H9 (cell line): ENCODE measurements at regions not wholly inside any gene's neighbourhood (a gene's known extent, or its start where the extent isn't known, plus 50 kb on each side); places are given as distances from the start of the nearest gene placed in this dataset.

Source experiments
- DNase-seq: peaks from one replicate; pipeline ENCODE4 v3.0.0-alpha.2; 2017
- H2AFZ ChIP-seq: one replicate; pipeline ENCODE4 v1.6.1; 2013; ENCODE audit warnings: mild to moderate bottlenecking, low read length, control low read depth, moderate library complexity
- H2AK5ac ChIP-seq: 2 replicates; pipeline ENCODE4 v1.6.1; 2013; ENCODE audit warnings: low read length, control low read depth, mixed read lengths; ENCODE audit not compliant: insufficient read length
- H2BK120ac ChIP-seq: one replicate; pipeline ENCODE4 v1.6.1; 2013; ENCODE audit warnings: low read depth, mild to moderate bottlenecking, low read length, control low read depth, inconsistent platforms; ENCODE audit not compliant: poor library complexity, severe bottlenecking
- H2BK12ac ChIP-seq: 2 replicates; pipeline ENCODE4 v1.6.1; 2013; ENCODE audit warnings: low read length, control low read depth, mixed read lengths, low read depth; ENCODE audit not compliant: insufficient read length
- H2BK15ac ChIP-seq: 2 replicates; pipeline ENCODE4 v1.6.1; 2013; ENCODE audit warnings: low read depth, low read length, control low read depth
- H2BK20ac ChIP-seq: one replicate; pipeline ENCODE4 v1.6.1; 2013; ENCODE audit warnings: low read depth, mild to moderate bottlenecking, low read length, control low read depth, inconsistent platforms; ENCODE audit not compliant: poor library complexity, severe bottlenecking
- H2BK5ac ChIP-seq: 2 replicates; pipeline ENCODE4 v1.6.1; 2013; ENCODE audit warnings: low read length, control low read depth, mixed read lengths; ENCODE audit not compliant: insufficient read length
- H3K14ac ChIP-seq: 2 replicates; pipeline ENCODE4 v1.6.1; 2013; ENCODE audit warnings: low read length, control low read depth; ENCODE audit not compliant: insufficient read depth
- H3K18ac ChIP-seq: 2 replicates; pipeline ENCODE4 v1.6.1; 2013; ENCODE audit warnings: low read depth, mild to moderate bottlenecking, mixed read lengths, low read length, control low read depth; ENCODE audit not compliant: insufficient read length
- H3K23ac ChIP-seq: 2 replicates; pipeline ENCODE4 v1.6.1; 2013; ENCODE audit warnings: low read length, control low read depth, mixed read lengths, low read depth; ENCODE audit not compliant: insufficient read length
- H3K23me2 ChIP-seq: 2 replicates; pipeline ENCODE4 v1.6.1; 2013; ENCODE audit warnings: low read depth, mild to moderate bottlenecking, mixed read lengths, low read length, control low read depth; ENCODE audit not compliant: insufficient read length, poor library complexity, severe bottlenecking
- H3K27ac ChIP-seq: 2 replicates; pipeline ENCODE4 v1.5.1; 2013; ENCODE audit warnings: low read length, control low read depth, mixed read lengths, low read depth; ENCODE audit not compliant: insufficient read length
- H3K27me3 ChIP-seq: 2 replicates; pipeline ENCODE4 v1.6.1; 2013; ENCODE audit warnings: low read length, control low read depth, inconsistent platforms; ENCODE audit not compliant: insufficient read depth
- H3K4ac ChIP-seq: 2 replicates; pipeline ENCODE4 v1.6.1; 2013; ENCODE audit warnings: low read depth, mild to moderate bottlenecking, control low read depth, inconsistent platforms, low read length, moderate library complexity
- H3K4me1 ChIP-seq: 2 replicates; pipeline ENCODE4 v1.6.1; 2013; ENCODE audit warnings: low read length, control low read depth, inconsistent platforms; ENCODE audit not compliant: insufficient read depth
- H3K4me2 ChIP-seq: 2 replicates; pipeline ENCODE4 v1.6.1; 2013; ENCODE audit warnings: low read length, control low read depth, mixed read lengths; ENCODE audit not compliant: insufficient read length, insufficient read depth
- H3K56ac ChIP-seq: 2 replicates; pipeline ENCODE4 v1.6.1; 2013; ENCODE audit warnings: low read depth, mild to moderate bottlenecking, mixed read lengths, low read length, control low read depth; ENCODE audit not compliant: insufficient read length
- H3K79me1 ChIP-seq: 2 replicates; pipeline ENCODE4 v1.6.1; 2013; ENCODE audit warnings: low read depth, mild to moderate bottlenecking, moderate library complexity, low read length, control low read depth, inconsistent platforms; ENCODE audit not compliant: insufficient read depth, poor library complexity, severe bottlenecking
- H3K79me2 ChIP-seq: 2 replicates; pipeline ENCODE4 v1.6.1; 2013; ENCODE audit warnings: low read length, control low read depth, inconsistent platforms; ENCODE audit not compliant: insufficient read depth
- H3K9ac ChIP-seq: 2 replicates; pipeline ENCODE4 v1.6.1; 2013; ENCODE audit warnings: low read length, control low read depth, mixed read lengths; ENCODE audit not compliant: insufficient read length; ENCODE audit errors: extremely low read depth
- H3K9me3 ChIP-seq: one replicate; pipeline ENCODE4 v1.6.1; 2013; ENCODE audit warnings: low read depth, low read length, inconsistent platforms; ENCODE audit not compliant: control insufficient read depth
- H3T11ph ChIP-seq: one replicate; pipeline ENCODE4 v1.6.1; 2013; ENCODE audit warnings: mild to moderate bottlenecking, low read length, control low read depth, inconsistent platforms
- H4K20me1 ChIP-seq: one replicate; pipeline ENCODE4 v1.6.1; 2013; ENCODE audit not compliant: control insufficient read depth, insufficient read length, insufficient read depth
- H4K5ac ChIP-seq: 2 replicates; pipeline ENCODE4 v1.6.1; 2013; ENCODE audit warnings: low read depth, mild to moderate bottlenecking, mixed read lengths, low read length, control low read depth; ENCODE audit not compliant: insufficient read length
- H4K8ac ChIP-seq: replicated peaks from 2 replicates; pipeline ENCODE4 v1.6.1; 2013; ENCODE audit warnings: low read length, control low read depth, mixed read lengths, low read depth; ENCODE audit not compliant: insufficient read length
- H4K91ac ChIP-seq: 2 replicates; pipeline ENCODE4 v1.6.1; 2013; ENCODE audit warnings: low read depth, mild to moderate bottlenecking, moderate library complexity, mixed read lengths, low read length, control low read depth; ENCODE audit not compliant: insufficient read length
- H3K27ac Mint-ChIP-seq, 3 experiments: 2 replicates in 2 of 3; 3 replicates in 1 of 3; pipeline ENCODE4 v1.8.0; 2020 to 2021; ENCODE audit warnings: mixed read lengths in 3 of 3, mild to moderate bottlenecking in 1 of 3, moderate library complexity in 1 of 3
- H3K27me3 Mint-ChIP-seq: 2 replicates; pipeline ENCODE4 v1.8.0; 2021; ENCODE audit warnings: low read depth, mild to moderate bottlenecking, moderate library complexity, mixed read lengths
- H3K36me3 Mint-ChIP-seq, 3 experiments: 2 replicates in 2 of 3; 3 replicates in 1 of 3; pipeline ENCODE4 v1.8.0; 2020 to 2021; ENCODE audit warnings: low read depth in 3 of 3, mixed read lengths in 3 of 3; ENCODE audit not compliant: insufficient read depth in 1 of 3
- H3K4me1 Mint-ChIP-seq, 2 experiments: 2 replicates each; pipeline ENCODE4 v1.8.0; 2020; ENCODE audit warnings: mixed read lengths in 2 of 2
- H3K4me3 Mint-ChIP-seq, 2 experiments: 2 replicates in 1 of 2; 3 replicates in 1 of 2; pipeline ENCODE4 v1.8.0; 2020 to 2021; ENCODE audit warnings: mild to moderate bottlenecking in 2 of 2, mixed read lengths in 2 of 2, moderate library complexity in 1 of 2
- H3K9me3 Mint-ChIP-seq, 2 experiments: 2 replicates in 1 of 2; 3 replicates in 1 of 2; pipeline ENCODE4 v1.8.0; 2020; ENCODE audit warnings: mild to moderate bottlenecking in 2 of 2, mixed read lengths in 2 of 2, moderate library complexity in 1 of 2
- CTCF ChIP-seq: fragments of 200-600 bp; sonication (generic); conservative IDR thresholded peaks from 3 replicates; pipeline ENCODE4 v1.8.0; 2021; ENCODE audit warnings: antibody characterized with exemption, mild to moderate bottlenecking
- WGBS: extraction: QIAGEN DNeasy Blood & Tissue Kit; methylation state at CpG from one replicate; pipeline ENCODE4 v1.1.7; 2013; ENCODE audit warnings: missing lambda C conversion rate, low lambda C conversion rate, mixed read lengths; ENCODE audit not compliant: insufficient read length; ENCODE audit errors: extremely low coverage; 5-methylcytosine and 5-hydroxymethylcytosine counted together

DNA sequence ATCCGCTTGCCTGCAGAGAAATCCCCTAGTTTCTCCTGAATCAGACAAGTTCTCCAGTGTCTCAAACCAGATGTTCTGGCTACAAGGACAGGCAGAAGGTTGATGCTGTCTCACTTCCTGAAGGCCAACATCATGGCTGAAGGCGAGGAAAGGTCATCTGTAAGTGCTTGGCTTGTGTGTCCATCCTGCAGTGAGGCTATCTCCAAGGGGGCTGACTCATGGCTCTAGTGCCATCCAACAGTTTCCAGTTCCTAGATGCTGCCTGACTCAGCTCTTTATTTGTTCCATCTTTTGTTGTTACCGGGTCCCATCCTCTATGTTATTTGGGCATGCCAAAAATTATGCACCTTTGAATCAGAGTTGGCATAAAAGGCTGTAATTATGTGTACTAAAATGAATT, 232.1 kb upstream of the TBX3 start:
- Mint-ChIP-seq H3K9me3 (peaks cover 0 to 3% of the 10 kb centered on the region in 2 experiments; a peak in 2 of 5 replicates), H3K4me3 (no peak overlapping the region), H3K27me3 (no peaks in the 10 kb centered on the region; the same call in none of the 2 replicates), H3K4me1 (peaks cover 4 to 9% of the 10 kb centered on the region in 2 experiments; a peak in 3 of 4 replicates), H3K36me3 (no peaks in the 10 kb centered on the region), H3K27ac (no peak overlapping the region)
- H2BK12ac ChIP-seq, result no peak overlapping the region
- H3K79me1 ChIP-seq, result no peaks in the 10 kb centered on the region
- DNase-seq, result no peak
- H3K14ac ChIP-seq, result no peak overlapping the region
- H4K20me1 ChIP-seq, result no peaks in the 10 kb centered on the region
- H3K9ac ChIP-seq, result no peak overlapping the region
- no peak overlapping the region for H4K91ac ChIP-seq
- H3K4me1 ChIP-seq, result no peaks in the 10 kb centered on the region
- no peak overlapping the region for H3K56ac ChIP-seq
- H4K8ac ChIP-seq, result no peak overlapping the region
- H3K23me2 ChIP-seq, result no peaks in the 10 kb centered on the region
- no peak overlapping the region for H2AK5ac ChIP-seq
- no peak overlapping the region for H3T11ph ChIP-seq
- H4K5ac ChIP-seq, result no peak overlapping the region
- H2AFZ ChIP-seq, result no peak overlapping the region
- H2BK120ac ChIP-seq, result no peak overlapping the region
- no peaks in the 10 kb centered on the region for H3K9me3 ChIP-seq
- H3K27ac ChIP-seq, result no peak overlapping the region
- TF ChIP-seq CTCF, result no peak
- no peak overlapping the region for H3K4ac ChIP-seq
- no peak overlapping the region for H2BK5ac ChIP-seq
- H3K4me2 ChIP-seq, result no peak overlapping the region
- no peaks in the 10 kb centered on the region for H3K79me2 ChIP-seq
- H3K23ac ChIP-seq, result no peak overlapping the region
- H2BK20ac ChIP-seq, result no peak overlapping the region
- H3K27me3 ChIP-seq, result no peaks in the 10 kb centered on the region
- WGBS, result no CpG with 5 or more reads among the region's 3 CpGs
- no peak overlapping the region for H3K18ac ChIP-seq
- no peak overlapping the region for H2BK15ac ChIP-seq
